ENCODE measurements at regions not wholly inside any gene's neighbourhood (a gene's known extent, or its start where the extent isn't known, plus 50 kb on each side); places are given as distances from the start of the nearest gene placed in this dataset.

- intact Hi-C loops (cut with micrococcal nuclease), result no loop called here
- ATAC-seq (ENCODE audit: low read depth), result no peak
- dilution Hi-C loops (cut with HindIII; ENCODE audit: low sequenced_read_pairs, unreplicated experiment), result no loop called here
These were observed 318.5 kb upstream of the CWC22 start for GRCh38 chr2:180325416-180326120.

More at GRCh38 chr2:180325416-180326120, 318.5 kb upstream of the CWC22 start:
- H4K8ac ChIP-seq (ENCODE audit: low read depth in 2 of 2, low read length in 2 of 2), result no peak overlapping the region
- H2BK5ac ChIP-seq (ENCODE audit: low read depth, low read length, poor library complexity, severe bottlenecking), result no peak overlapping the region
- H2AK5ac ChIP-seq (ENCODE audit: low read depth, low read length), result no peak overlapping the region
- no peaks in the 10 kb centered on the region for H3K27me3 ChIP-seq (ENCODE audit: control insufficient read depth, insufficient read depth, low read length)
- WGBS, 2 experiments (ENCODE audit: extremely low coverage in 2 of 2, insufficient read length in 1 of 2), result no CpG with 5 or more reads among the region's 2 CpGs
- H3K27ac ChIP-seq (ENCODE audit: insufficient read depth, low read length), result no peak overlapping the region
- in situ Hi-C loops (cut with MboI; ENCODE audit: low sequenced_read_pairs), result no loop called here
- H2AK9ac ChIP-seq (replicated peaks; ENCODE audit: low read depth, low read length, poor library complexity), result no peak overlapping the region
- H3K18ac ChIP-seq (ENCODE audit: low read depth, low read length), result no peak overlapping the region
- no peak overlapping the region for H2BK15ac ChIP-seq (ENCODE audit: low read depth, low read length)
- no peak overlapping the region for H3K23ac ChIP-seq (ENCODE audit: low read depth, low read length)
- H3K79me1 ChIP-seq (ENCODE audit: low read depth in 1 of 2, low read length in 2 of 2), result no peaks in the 10 kb centered on the region
- no peak overlapping the region for H3K4me3 ChIP-seq (ENCODE audit: insufficient read depth, low read depth, low read length)
- no peaks in the 10 kb centered on the region for H3K36me3 ChIP-seq (ENCODE audit: control insufficient read depth, insufficient read depth, low read length)
- no peak overlapping the region for H2BK20ac ChIP-seq (ENCODE audit: low read depth, low read length)
- no peak overlapping the region for H4K91ac ChIP-seq (ENCODE audit: insufficient read depth, low read depth, low read length)
- H3K9ac ChIP-seq (ENCODE audit: low read depth, low read length), result no peak overlapping the region
- H3K4ac ChIP-seq (ENCODE audit: low read depth, low read length), result no peak overlapping the region
- no peaks in the 10 kb centered on the region for H3K4me1 ChIP-seq (ENCODE audit: control insufficient read depth, insufficient read depth, low read length)
- BruUV-seq (replicated peaks), result no TSS peak
- DNase-seq, result no peak
- H2BK120ac ChIP-seq (ENCODE audit: low read depth, low read length), result no peak overlapping the region
- no peak overlapping the region for H3K4me2 ChIP-seq (ENCODE audit: low read depth, low read length)
- no peaks in the 10 kb centered on the region for H4K20me1 ChIP-seq (ENCODE audit: insufficient read depth, low read length)
- H2AFZ ChIP-seq (replicated peaks; ENCODE audit: low read length, poor library complexity), result no peak overlapping the region
- ChIA-PET POLR2A (ENCODE audit: unreplicated experiment) (no interaction called here), CTCF (no interaction called here)
- H3K14ac ChIP-seq (replicated peaks; ENCODE audit: low read depth, low read length), result no peak overlapping the region
- H3K56ac ChIP-seq (ENCODE audit: extremely low read depth, insufficient read depth, low read length), result no peak overlapping the region
- H3K9me3 ChIP-seq (ENCODE audit: control insufficient read depth, insufficient read depth, low read length), result no peaks in the 10 kb centered on the region
- no peaks in the 10 kb centered on the region for H3K9me1 ChIP-seq (ENCODE audit: insufficient read depth, low read length)
- TF ChIP-seq SMC3 (IDR thresholded peaks at IDR 0.05; ENCODE audit: low read depth, low read length) (no peak), CEBPB (IDR thresholded peaks at IDR 0.05; ENCODE audit: low read depth, low read length) (no peak), BHLHE40 (IDR thresholded peaks at IDR 0.05; ENCODE audit: low read depth, low read length) (no peak), RCOR1 (IDR thresholded peaks at IDR 0.05; ENCODE audit: insufficient replicate concordance, low read length) (no peak), CHD1 (IDR thresholded peaks at IDR 0.05; ENCODE audit: low read depth, low read length) (no peak), NFE2L2 (IDR thresholded peaks at IDR 0.05; ENCODE audit: low read depth, low read length) (no peak), RAD21 (IDR thresholded peaks at IDR 0.05; ENCODE audit: low read length) (no peak), POLR2A (IDR thresholded peaks at IDR 0.05; ENCODE audit: low read depth, low read length) (no peak), MAFK (IDR thresholded peaks at IDR 0.05; ENCODE audit: low read depth, low read length) (no peak), FOS (IDR thresholded peaks at IDR 0.05; ENCODE audit: low read depth, low read length) (no peak), MXI1 (IDR thresholded peaks at IDR 0.05; ENCODE audit: borderline replicate concordance, low read depth, low read length) (no peak), RFX5 (IDR thresholded peaks at IDR 0.05; ENCODE audit: low read depth, low read length) (no peak), MAZ (IDR thresholded peaks at IDR 0.05; ENCODE audit: borderline replicate concordance, low read depth, low read length) (no peak), ELK1 (IDR thresholded peaks at IDR 0.05; ENCODE audit: borderline replicate concordance, low read depth, low read length) (no peak)
- TF ChIP-seq, protein P1, sequence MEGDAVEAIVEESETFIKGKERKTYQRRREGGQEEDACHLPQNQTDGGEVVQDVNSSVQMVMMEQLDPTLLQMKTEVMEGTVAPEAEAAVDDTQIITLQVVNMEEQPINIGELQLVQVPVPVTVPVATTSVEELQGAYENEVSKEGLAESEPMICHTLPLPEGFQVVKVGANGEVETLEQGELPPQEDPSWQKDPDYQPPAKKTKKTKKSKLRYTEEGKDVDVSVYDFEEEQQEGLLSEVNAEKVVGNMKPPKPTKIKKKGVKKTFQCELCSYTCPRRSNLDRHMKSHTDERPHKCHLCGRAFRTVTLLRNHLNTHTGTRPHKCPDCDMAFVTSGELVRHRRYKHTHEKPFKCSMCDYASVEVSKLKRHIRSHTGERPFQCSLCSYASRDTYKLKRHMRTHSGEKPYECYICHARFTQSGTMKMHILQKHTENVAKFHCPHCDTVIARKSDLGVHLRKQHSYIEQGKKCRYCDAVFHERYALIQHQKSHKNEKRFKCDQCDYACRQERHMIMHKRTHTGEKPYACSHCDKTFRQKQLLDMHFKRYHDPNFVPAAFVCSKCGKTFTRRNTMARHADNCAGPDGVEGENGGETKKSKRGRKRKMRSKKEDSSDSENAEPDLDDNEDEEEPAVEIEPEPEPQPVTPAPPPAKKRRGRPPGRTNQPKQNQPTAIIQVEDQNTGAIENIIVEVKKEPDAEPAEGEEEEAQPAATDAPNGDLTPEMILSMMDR (conservative IDR thresholded peaks at IDR 0.05; ENCODE audit: low read depth, low read length), result no peak
- TF ChIP-seq, protein P2, sequence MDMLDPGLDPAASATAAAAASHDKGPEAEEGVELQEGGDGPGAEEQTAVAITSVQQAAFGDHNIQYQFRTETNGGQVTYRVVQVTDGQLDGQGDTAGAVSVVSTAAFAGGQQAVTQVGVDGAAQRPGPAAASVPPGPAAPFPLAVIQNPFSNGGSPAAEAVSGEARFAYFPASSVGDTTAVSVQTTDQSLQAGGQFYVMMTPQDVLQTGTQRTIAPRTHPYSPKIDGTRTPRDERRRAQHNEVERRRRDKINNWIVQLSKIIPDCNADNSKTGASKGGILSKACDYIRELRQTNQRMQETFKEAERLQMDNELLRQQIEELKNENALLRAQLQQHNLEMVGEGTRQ (IDR thresholded peaks at IDR 0.05; ENCODE audit: low read depth, low read length), result no peak
- no peak overlapping the region for H4K5ac ChIP-seq (ENCODE audit: low read depth, low read length)
